Activated CD4-positive, alpha-beta T cell treated with anti-CD3 and anti-CD28 coated beads, Interleukin-2, amount 10 ng/mL, durations not matched to agents 7 days and 5 days (primary cell): ENCODE measurements at regions not wholly inside any gene's neighbourhood (a gene's known extent, or its start where the extent isn't known, plus 50 kb on each side); places are given as distances from the start of the nearest gene placed in this dataset.
"Not testable (repeated sequence)": the region's sequence is repeated elsewhere in the genome, so short reads cannot be mapped to it uniquely, and the experiment has no call there.

Experiments used
- CTCF ChIA-PET: fragments of 350-600 bp; sonication (Branson Sonifier 250); formaldehyde crosslinking; loops from one replicate; lab custom pipeline; 2021; ENCODE audit warnings: antibody characterized with exemption; lab: Charles Lee
- POLR2A ChIA-PET: fragments of 350-600 bp; sonication (Branson Sonifier 250); formaldehyde crosslinking; loops from one replicate; lab custom pipeline; 2021; ENCODE audit warnings: antibody characterized with exemption; lab: Charles Lee
- DNase-seq: peaks from one replicate; pipeline ENCODE4 v3.0.0-alpha.2; 2020
- H3K27ac Mint-ChIP-seq: one replicate; pipeline ENCODE4 v1.8.0; 2021; ENCODE audit warnings: mild to moderate bottlenecking, moderate library complexity, mixed read lengths
- H3K27me3 Mint-ChIP-seq: one replicate; pipeline ENCODE4 v1.8.0; 2021; ENCODE audit warnings: mixed read lengths
- H3K36me3 Mint-ChIP-seq: one replicate; pipeline ENCODE4 v1.8.0; 2021; ENCODE audit warnings: low read depth, mixed read lengths
- H3K4me1 Mint-ChIP-seq: one replicate; pipeline ENCODE4 v1.8.0; 2021; ENCODE audit warnings: mixed read lengths
- H3K4me3 Mint-ChIP-seq: one replicate; pipeline ENCODE4 v1.8.0; 2021; ENCODE audit warnings: mild to moderate bottlenecking, moderate library complexity, mixed read lengths
- H3K9me3 Mint-ChIP-seq: one replicate; pipeline ENCODE4 v1.8.0; 2021; ENCODE audit warnings: mixed read lengths

- Mint-ChIP-seq H3K4me1 (no peaks in the 10 kb centered on the region), H3K4me3 (no peak overlapping the region), H3K36me3 (no peaks in the 10 kb centered on the region), H3K27ac (no peak overlapping the region), H3K9me3 (peaks cover 2% of the 10 kb centered on the region), H3K27me3 (no peaks in the 10 kb centered on the region)
- ChIA-PET POLR2A (no interaction called here), CTCF (no interaction called here)
- no peak for DNase-seq
Measured at GRCh38 chr5:174524351-174524750, 200.0 kb upstream of the MSX2 start.

GRCh38 chr5:174526177-174526576 is 198.2 kb upstream of the MSX2 start:
- CTCF ChIA-PET = no interaction called here
- DNase-seq = no peak
- no peak overlapping the region for H3K27ac Mint-ChIP-seq
- no peaks in the 10 kb centered on the region for H3K27me3 Mint-ChIP-seq
- H3K9me3 Mint-ChIP-seq = peaks cover 2% of the 10 kb centered on the region
- POLR2A ChIA-PET = interaction anchor here (0.5 kb wide), 1 partner anchor 26 kb away, joined by 3 read pairs; no protein-coding TSS in a partner anchor
- H3K36me3 Mint-ChIP-seq = no peaks in the 10 kb centered on the region
- H3K4me3 Mint-ChIP-seq = no peak overlapping the region
- H3K4me1 Mint-ChIP-seq = no peaks in the 10 kb centered on the region

- Mint-ChIP-seq H3K36me3 (no peaks in the 10 kb centered on the region), H3K27me3 (peaks cover 4% of the 10 kb centered on the region), H3K9me3 (peaks cover 2% of the 10 kb centered on the region), H3K4me3 (no peak overlapping the region), H3K27ac (no peak overlapping the region), H3K4me1 (peaks cover 6% of the 10 kb centered on the region)
- CTCF ChIA-PET = no interaction called here
- no peak for DNase-seq
- POLR2A ChIA-PET = no interaction called here
Measured at GRCh38 chr5:174527916-174528540, 196.4 kb upstream of the MSX2 start.

- H3K36me3 Mint-ChIP-seq = no peaks in the 10 kb centered on the region
- DNase-seq = no peak
- CTCF ChIA-PET = no interaction called here
- POLR2A ChIA-PET = no interaction called here
- peaks cover 2% of the 10 kb centered on the region for H3K9me3 Mint-ChIP-seq
- peaks cover 6% of the 10 kb centered on the region for H3K4me1 Mint-ChIP-seq
- H3K27me3 Mint-ChIP-seq = peaks cover 6% of the 10 kb centered on the region
- H3K27ac Mint-ChIP-seq = no peak overlapping the region
- no peak overlapping the region for H3K4me3 Mint-ChIP-seq
Measured at GRCh38 chr5:174528821-174529544, 195.4 kb upstream of the MSX2 start.

- ChIA-PET POLR2A (no interaction called here), CTCF (no interaction called here)
- Mint-ChIP-seq H3K27ac (no peak overlapping the region), H3K9me3 (peaks cover 1% of the 10 kb centered on the region), H3K27me3 (peaks cover 6% of the 10 kb centered on the region), H3K4me3 (no peak overlapping the region), H3K4me1 (peaks cover 6% of the 10 kb centered on the region), H3K36me3 (no peaks in the 10 kb centered on the region)
- no peak for DNase-seq
Measured at GRCh38 chr5:174529925-174530681, 194.3 kb upstream of the MSX2 start.

GRCh38 chr5:174531782-174532191 is 192.6 kb upstream of the MSX2 start:
- H3K4me3 Mint-ChIP-seq = no peak overlapping the region
- H3K36me3 Mint-ChIP-seq = no peaks in the 10 kb centered on the region
- ChIA-PET CTCF (no interaction called here), POLR2A (no interaction called here)
- DNase-seq = no peak
- no peak overlapping the region for H3K27ac Mint-ChIP-seq
- peaks cover 6% of the 10 kb centered on the region for H3K27me3 Mint-ChIP-seq
- no peaks in the 10 kb centered on the region for H3K9me3 Mint-ChIP-seq
- peaks cover 6% of the 10 kb centered on the region for H3K4me1 Mint-ChIP-seq

- Mint-ChIP-seq H3K4me1 (peaks cover 6% of the 10 kb centered on the region), H3K27me3 (peaks cover 6% of the 10 kb centered on the region), H3K36me3 (no peaks in the 10 kb centered on the region), H3K9me3 (no peaks in the 10 kb centered on the region), H3K4me3 (no peak overlapping the region), H3K27ac (no peak overlapping the region)
- ChIA-PET POLR2A (no interaction called here), CTCF (interaction anchor here (0.5 to 0.6 kb wide), 2 partner anchors 8 to 23 kb away, joined by 3 read pairs; no protein-coding TSS in a partner anchor)
- no peak for DNase-seq
Measured at GRCh38 chr5:174532455-174533453, 191.6 kb upstream of the MSX2 start.

GRCh38 chr5:174533751-174534241 is 190.6 kb upstream of the MSX2 start:
- peaks cover 6% of the 10 kb centered on the region for H3K27me3 Mint-ChIP-seq
- peaks cover 12% of the 10 kb centered on the region for H3K4me1 Mint-ChIP-seq
- peaks cover 3% of the 10 kb centered on the region for H3K9me3 Mint-ChIP-seq
- H3K4me3 Mint-ChIP-seq = no peak overlapping the region
- no peaks in the 10 kb centered on the region for H3K36me3 Mint-ChIP-seq
- no peak overlapping the region for H3K27ac Mint-ChIP-seq
- ChIA-PET CTCF (no interaction called here), POLR2A (no interaction called here)
- DNase-seq = no peak

- ChIA-PET CTCF (no interaction called here), POLR2A (no interaction called here)
Measured at GRCh38 chr5:174535669-174536068, 188.7 kb upstream of the MSX2 start.

GRCh38 chr5:174539823-174540222 is 184.6 kb upstream of the MSX2 start:
- H3K4me3 Mint-ChIP-seq, H3K4me1 Mint-ChIP-seq, H3K27ac Mint-ChIP-seq, H3K36me3 Mint-ChIP-seq, DNase-seq, CTCF ChIA-PET, H3K9me3 Mint-ChIP-seq, H3K27me3 Mint-ChIP-seq, POLR2A ChIA-PET: not testable (repeated sequence)

More at GRCh38 chr5:174535669-174536068, 188.7 kb upstream of the MSX2 start:
- Mint-ChIP-seq H3K9me3 (peaks cover 3% of the 10 kb centered on the region), H3K4me3 (no peak overlapping the region), H3K4me1 (peaks cover 12% of the 10 kb centered on the region), H3K27me3 (peaks cover 6% of the 10 kb centered on the region), H3K36me3 (no peaks in the 10 kb centered on the region), H3K27ac (no peak overlapping the region)
- DNase-seq = no peak

- Mint-ChIP-seq H3K27me3 (no peaks in the 10 kb centered on the region), H3K4me3 (no peak overlapping the region), H3K9me3 (peaks cover 3% of the 10 kb centered on the region), H3K36me3 (no peaks in the 10 kb centered on the region), H3K4me1 (peaks cover 7% of the 10 kb centered on the region), H3K27ac (no peak overlapping the region)
- POLR2A ChIA-PET = no interaction called here
- no peak for DNase-seq
- CTCF ChIA-PET = no interaction called here
Measured at GRCh38 chr5:174542037-174542436, 182.3 kb upstream of the MSX2 start.

- Mint-ChIP-seq H3K9me3 (peaks cover 3% of the 10 kb centered on the region), H3K27ac (no peak overlapping the region), H3K27me3 (no peaks in the 10 kb centered on the region), H3K4me3 (no peak overlapping the region), H3K36me3 (no peaks in the 10 kb centered on the region), H3K4me1 (peaks cover 7% of the 10 kb centered on the region)
- POLR2A ChIA-PET = no interaction called here
- CTCF ChIA-PET = no interaction called here
- DNase-seq = no peak
Measured at GRCh38 chr5:174542471-174542870, 181.9 kb upstream of the MSX2 start.
